PC-3 (cell line): ENCODE measurements at regions not wholly inside any gene's neighbourhood (a gene's known extent, or its start where the extent isn't known, plus 50 kb on each side); places are given as distances from the start of the nearest gene placed in this dataset.

Source experiments
- ATAC-seq: fragments of 200-7000 bp; cut with Tn5 transposase; 2 replicates; pipeline ENCODE4 v1.9.1; 2020; ENCODE audit warnings: mild to moderate bottlenecking, moderate library complexity
- BruUV-seq: library from RNA; stranded (reverse); fragments of 400-500 nt; replicated peaks from 2 replicates; lab custom pipeline; 2021; lab: Mats Ljungman, UMichigan
- CTCF ChIA-PET: fragments of 300-600 bp; sonication (Branson Sonifier 250); formaldehyde crosslinking; loops from one replicate; lab custom pipeline; 2022; ENCODE audit warnings: antibody characterized with exemption; lab: Charles Lee
- POLR2A ChIA-PET: fragments of 300-600 bp; sonication (Branson Sonifier 250); formaldehyde crosslinking; loops from one replicate; lab custom pipeline; 2022; ENCODE audit warnings: antibody characterized with exemption; ENCODE audit not compliant: unreplicated experiment; lab: Charles Lee
- DNase-seq: peaks from one replicate; pipeline ENCODE4 v3.0.0-alpha.2; 2015
- H2AFZ ChIP-seq: fragments of 300-600 bp; sonication (generic); 2 replicates; pipeline ENCODE4 v1.6.0; 2016; ENCODE audit warnings: antibody characterized with exemption, low read length
- H3F3A ChIP-seq: fragments of 300-600 bp; sonication (generic); one replicate; pipeline ENCODE4 v1.6.0; 2017; ENCODE audit warnings: antibody characterized with exemption, low read length, control low read depth, mild to moderate bottlenecking; ENCODE audit not compliant: unreplicated experiment
- H3K27ac ChIP-seq: fragments of 300-600 bp; sonication (generic); 2 replicates; pipeline ENCODE4 v1.5.1; 2016; ENCODE audit warnings: mild to moderate bottlenecking, low read length
- H3K27me3 ChIP-seq: fragments of 300-600 bp; sonication (generic); 2 replicates; pipeline ENCODE4 v1.6.1; 2016; ENCODE audit warnings: low read length, mixed read lengths
- H3K36me3 ChIP-seq: fragments of 300-600 bp; sonication (generic); 2 replicates; pipeline ENCODE4 v1.6.1; 2016; ENCODE audit warnings: low read depth, mixed run types, low read length, mixed read lengths
- H3K4me1 ChIP-seq: fragments of 300-600 bp; sonication (generic); 2 replicates; pipeline ENCODE4 v1.5.1; 2016; ENCODE audit warnings: low read length; ENCODE audit not compliant: insufficient read depth
- H3K4me2 ChIP-seq: fragments of 300-600 bp; sonication (generic); 2 replicates; pipeline ENCODE4 v1.6.0; 2016; ENCODE audit warnings: low read length
- H3K4me3 ChIP-seq: fragments of 300-600 bp; sonication (generic); 2 replicates; pipeline ENCODE4 v1.5.1; 2016; ENCODE audit warnings: mild to moderate bottlenecking, low read length, mixed read lengths
- H3K79me2 ChIP-seq: fragments of 300-600 bp; sonication (generic); 2 replicates; pipeline ENCODE4 v1.6.1; 2017; ENCODE audit warnings: low read length, mixed read lengths
- H3K9ac ChIP-seq: fragments of 300-600 bp; sonication (generic); 2 replicates; pipeline ENCODE4 v1.6.0; 2016; ENCODE audit warnings: mild to moderate bottlenecking, low read length
- H3K9me2 ChIP-seq: fragments of 300-600 bp; sonication (generic); replicated peaks from 2 replicates; pipeline ENCODE4 v1.6.1; 2016; ENCODE audit warnings: mixed run types, low read length, mixed read lengths
- H3K9me3 ChIP-seq: fragments of 300-600 bp; sonication (generic); 2 replicates; pipeline ENCODE4 v1.6.1; 2016; ENCODE audit warnings: low read length, mixed read lengths
- H4K20me1 ChIP-seq: fragments of 300-600 bp; sonication (generic); 2 replicates; pipeline ENCODE4 v1.6.1; 2016; ENCODE audit warnings: low read length, mixed read lengths
- EZH2 ChIP-seq: fragments of 300-600 bp; sonication (generic); IDR thresholded peaks from one replicate; pipeline ENCODE4 v1.6.1; 2017; ENCODE audit warnings: antibody characterized with exemption, mild to moderate bottlenecking, low read length; ENCODE audit not compliant: unreplicated experiment
- EZH2phosphoT487 ChIP-seq: fragments of 300-600 bp; sonication (generic); IDR thresholded peaks from 2 replicates; pipeline ENCODE4 v1.6.1; 2018; ENCODE audit warnings: mild to moderate bottlenecking, antibody characterized with exemption, low read length, borderline replicate concordance
- intact Hi-C: fragments of 100-400 bp; cut with micrococcal nuclease; formaldehyde crosslinking; loops from 2 replicates; pipeline ENCODE4 v1.9.0; 2023
- TF ChIP-seq, protein P1 (sequence below): fragments of 300-600 bp; sonication (generic); conservative IDR thresholded peaks from 2 replicates; pipeline ENCODE4 v1.5.1; 2017; ENCODE audit warnings: antibody characterized with exemption, low read depth, mild to moderate bottlenecking, low read length

DNA sequence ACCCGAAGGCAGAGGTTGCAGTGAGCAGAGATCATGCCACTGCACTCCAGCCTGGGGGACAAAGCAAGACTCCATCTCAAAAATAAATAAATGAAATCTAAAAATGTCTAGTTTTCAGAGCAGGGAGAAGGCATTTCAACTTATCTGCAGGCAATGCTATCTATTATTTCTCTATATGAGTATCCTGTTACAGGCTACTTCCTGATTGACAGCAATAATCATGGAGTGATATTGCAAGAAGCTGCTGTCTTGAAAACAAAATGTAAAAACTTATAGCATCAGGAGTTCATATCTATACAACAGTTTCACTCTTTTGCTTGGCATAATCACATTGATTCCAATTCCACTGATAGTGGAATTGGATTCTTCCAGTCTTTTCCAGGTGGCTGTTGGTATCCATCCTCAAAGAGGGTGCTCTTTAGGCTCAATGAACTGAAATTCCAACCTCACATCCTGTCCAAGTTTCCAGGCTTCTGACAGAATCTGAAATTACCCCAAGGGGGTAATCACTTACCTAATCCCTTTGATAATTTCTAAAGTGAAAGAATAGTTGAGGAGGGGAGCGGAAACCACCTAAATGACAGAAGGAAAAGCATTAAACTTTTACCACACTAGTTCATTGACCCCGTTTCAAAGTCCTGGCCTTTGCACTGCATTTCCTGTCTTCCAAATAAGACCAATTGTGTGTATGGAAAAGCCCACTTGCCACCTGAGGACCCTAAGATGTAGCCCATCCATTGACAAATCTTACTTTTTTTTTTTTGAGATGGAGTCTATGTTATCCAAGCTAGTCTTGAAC lies 107.6 kb downstream of the GLUL start:
- H2AFZ ChIP-seq, result no peak overlapping the region
- ATAC-seq (no peak), DNase-seq (no peak)
- no peaks in the 10 kb centered on the region for H3K36me3 ChIP-seq
- no peaks in the 10 kb centered on the region for H3F3A ChIP-seq
- no TSS peak for BruUV-seq
- no peak overlapping the region for H3K4me3 ChIP-seq
- intact Hi-C loops, result no loop called here
- peaks cover under 1% of the 10 kb centered on the region; the same call in 1 of the 2 replicates for H3K4me1 ChIP-seq
- no peaks in the 10 kb centered on the region for H3K79me2 ChIP-seq
- no peak overlapping the region for H3K9ac ChIP-seq
- no peaks in the 10 kb centered on the region for H4K20me1 ChIP-seq
- H3K9me3 ChIP-seq, result no peaks in the 10 kb centered on the region
- H3K27me3 ChIP-seq, result no peaks in the 10 kb centered on the region
- no peaks in the 10 kb centered on the region for H3K9me2 ChIP-seq
- TF ChIP-seq EZH2phosphoT487 (no peak), EZH2 (no peak)
- TF ChIP-seq, protein P1, sequence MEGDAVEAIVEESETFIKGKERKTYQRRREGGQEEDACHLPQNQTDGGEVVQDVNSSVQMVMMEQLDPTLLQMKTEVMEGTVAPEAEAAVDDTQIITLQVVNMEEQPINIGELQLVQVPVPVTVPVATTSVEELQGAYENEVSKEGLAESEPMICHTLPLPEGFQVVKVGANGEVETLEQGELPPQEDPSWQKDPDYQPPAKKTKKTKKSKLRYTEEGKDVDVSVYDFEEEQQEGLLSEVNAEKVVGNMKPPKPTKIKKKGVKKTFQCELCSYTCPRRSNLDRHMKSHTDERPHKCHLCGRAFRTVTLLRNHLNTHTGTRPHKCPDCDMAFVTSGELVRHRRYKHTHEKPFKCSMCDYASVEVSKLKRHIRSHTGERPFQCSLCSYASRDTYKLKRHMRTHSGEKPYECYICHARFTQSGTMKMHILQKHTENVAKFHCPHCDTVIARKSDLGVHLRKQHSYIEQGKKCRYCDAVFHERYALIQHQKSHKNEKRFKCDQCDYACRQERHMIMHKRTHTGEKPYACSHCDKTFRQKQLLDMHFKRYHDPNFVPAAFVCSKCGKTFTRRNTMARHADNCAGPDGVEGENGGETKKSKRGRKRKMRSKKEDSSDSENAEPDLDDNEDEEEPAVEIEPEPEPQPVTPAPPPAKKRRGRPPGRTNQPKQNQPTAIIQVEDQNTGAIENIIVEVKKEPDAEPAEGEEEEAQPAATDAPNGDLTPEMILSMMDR, result no peak
- H3K4me2 ChIP-seq, result no peak overlapping the region
- CTCF ChIA-PET, result no interaction called here
- POLR2A ChIA-PET, result no interaction called here
- no peak overlapping the region for H3K27ac ChIP-seq

DNA sequence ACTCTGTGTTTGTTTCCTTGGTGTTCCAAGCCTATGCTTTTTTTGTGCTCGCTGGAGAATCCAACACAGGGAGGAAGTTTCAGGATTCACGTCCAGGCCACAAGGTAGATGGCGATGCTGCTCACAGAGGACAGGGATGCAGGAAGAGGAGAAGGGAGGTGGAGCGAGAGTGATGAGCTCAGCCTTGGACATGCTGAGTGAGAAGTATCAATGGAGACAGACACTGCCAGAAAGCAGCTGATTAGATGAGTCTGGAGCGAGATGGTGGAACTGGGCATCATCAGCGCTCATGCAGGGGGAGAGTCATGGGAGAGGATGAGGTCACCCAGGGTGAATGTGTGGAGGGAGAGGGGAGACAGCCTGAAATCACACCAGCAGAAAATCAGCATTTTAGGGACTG lies 110.0 kb downstream of the GLUL start:
- H3K36me3 ChIP-seq, result no peaks in the 10 kb centered on the region
- no peaks in the 10 kb centered on the region for H3K27me3 ChIP-seq
- no peak for TF ChIP-seq EZH2phosphoT487
- TF ChIP-seq, protein P1, result no peak
- TF ChIP-seq EZH2, result no peak
- no peaks in the 10 kb centered on the region for H3K79me2 ChIP-seq
- no TSS peak for BruUV-seq
- no peak overlapping the region for H2AFZ ChIP-seq
- no peak overlapping the region for H3K4me3 ChIP-seq
- no peak overlapping the region for H3K4me2 ChIP-seq
- no peaks in the 10 kb centered on the region for H4K20me1 ChIP-seq
- intact Hi-C loops, result no loop called here
- no peaks in the 10 kb centered on the region for H3K9me3 ChIP-seq
- H3K9me2 ChIP-seq, result no peaks in the 10 kb centered on the region
- no peak overlapping the region for H3K27ac ChIP-seq
- no peaks in the 10 kb centered on the region for H3F3A ChIP-seq
- DNase-seq, result no peak
- CTCF ChIA-PET, result no interaction called here
- H3K4me1 ChIP-seq, result no peaks in the 10 kb centered on the region
- POLR2A ChIA-PET, result no interaction called here
- no peak for ATAC-seq
- H3K9ac ChIP-seq, result no peak overlapping the region

DNA sequence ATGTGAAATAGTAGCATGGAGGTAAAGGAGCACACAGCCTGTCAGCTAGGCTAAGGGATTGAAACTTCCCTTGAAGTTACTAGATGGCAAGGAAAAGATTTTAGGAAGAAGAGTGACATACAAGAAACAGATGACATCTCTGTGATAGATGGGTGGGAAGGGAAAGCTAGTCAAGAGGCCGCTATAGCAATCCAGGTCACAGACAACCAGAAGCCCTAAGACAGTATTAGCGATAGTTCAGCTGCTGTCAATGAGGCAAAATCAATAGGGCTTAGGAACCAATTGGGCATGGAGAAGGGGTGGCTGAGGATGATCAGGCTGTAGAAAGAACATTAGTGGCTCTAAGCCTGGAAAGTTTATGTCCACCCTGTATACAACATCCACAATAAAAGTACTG lies 111.1 kb downstream of the GLUL start:
- Histone ChIP-seq H2AFZ (no peak overlapping the region), H3F3A (no peaks in the 10 kb centered on the region), H3K4me3 (no peak overlapping the region), H3K9ac (no peak overlapping the region), H3K27ac (no peak overlapping the region), H3K36me3 (no peaks in the 10 kb centered on the region), H4K20me1 (no peaks in the 10 kb centered on the region), H3K9me2 (no peaks in the 10 kb centered on the region), H3K27me3 (no peaks in the 10 kb centered on the region), H3K9me3 (no peaks in the 10 kb centered on the region), H3K4me2 (no peak overlapping the region), H3K79me2 (no peaks in the 10 kb centered on the region), H3K4me1 (no peaks in the 10 kb centered on the region)
- TF ChIP-seq, protein P1, result no peak
- TF ChIP-seq EZH2phosphoT487 (no peak), EZH2 (no peak)
- POLR2A ChIA-PET, result no interaction called here
- intact Hi-C loops, result no loop called here
- BruUV-seq, result no TSS peak
- CTCF ChIA-PET, result no interaction called here
- ATAC-seq, result no peak
- no peak for DNase-seq
